ENCODE measurements at regions not wholly inside any gene's neighbourhood (a gene's known extent, or its start where the extent isn't known, plus 50 kb on each side); places are given as distances from the start of the nearest gene placed in this dataset.

- ChIA-PET CTCF (no interaction called here), POLR2A (ENCODE audit: unreplicated experiment) (no interaction called here)
- H3K9me1 ChIP-seq (ENCODE audit: insufficient read depth, low read length) = no peaks in the 10 kb centered on the region
- no peak overlapping the region for H4K91ac ChIP-seq (ENCODE audit: insufficient read depth, low read depth, low read length)
- H3K4ac ChIP-seq (ENCODE audit: low read depth, low read length) = no peak overlapping the region
- no peak overlapping the region for H3K4me3 ChIP-seq (ENCODE audit: insufficient read depth, low read depth, low read length)
- H4K5ac ChIP-seq (ENCODE audit: low read depth, low read length) = no peak overlapping the region
- H3K9ac ChIP-seq (ENCODE audit: low read depth, low read length) = no peak overlapping the region
- no peaks in the 10 kb centered on the region for H4K20me1 ChIP-seq (ENCODE audit: insufficient read depth, low read length)
- no peak overlapping the region for H2AFZ ChIP-seq (replicated peaks; ENCODE audit: low read length, poor library complexity)
- no peak overlapping the region for H2AK5ac ChIP-seq (ENCODE audit: low read depth, low read length)
- no peak overlapping the region for H3K23ac ChIP-seq (ENCODE audit: low read depth, low read length)
- no peak overlapping the region for H2BK5ac ChIP-seq (ENCODE audit: low read depth, low read length, poor library complexity, severe bottlenecking)
- H4K8ac ChIP-seq (ENCODE audit: low read depth in 2 of 2, low read length in 2 of 2) = no peak overlapping the region
- no peaks in the 10 kb centered on the region for H3K4me1 ChIP-seq (ENCODE audit: control insufficient read depth, insufficient read depth, low read length)
- TF ChIP-seq RAD21 (IDR thresholded peaks at IDR 0.05; ENCODE audit: low read length) (no peak), POLR2A (IDR thresholded peaks at IDR 0.05; ENCODE audit: low read depth, low read length) (no peak), RCOR1 (IDR thresholded peaks at IDR 0.05; ENCODE audit: insufficient replicate concordance, low read length) (no peak), MXI1 (IDR thresholded peaks at IDR 0.05; ENCODE audit: borderline replicate concordance, low read depth, low read length) (no peak)
- no peak overlapping the region for H3K4me2 ChIP-seq (ENCODE audit: low read depth, low read length)
- H3K36me3 ChIP-seq (ENCODE audit: control insufficient read depth, insufficient read depth, low read length) = no peaks in the 10 kb centered on the region
- no peak overlapping the region for H2BK20ac ChIP-seq (ENCODE audit: low read depth, low read length)
- no peak overlapping the region for H2AK9ac ChIP-seq (replicated peaks; ENCODE audit: low read depth, low read length, poor library complexity)
- intact Hi-C loops (cut with micrococcal nuclease) (loop anchor here (5.0 kb wide), 1 partner anchor 772 kb away; no protein-coding TSS in a partner anchor), in situ Hi-C loops (cut with MboI; ENCODE audit: low sequenced_read_pairs) (no loop called here), dilution Hi-C loops (cut with HindIII; ENCODE audit: low sequenced_read_pairs, unreplicated experiment) (no loop called here)
- no CpG with 5 or more reads among the region's 3 CpGs for WGBS, 2 experiments (ENCODE audit: extremely low coverage in 2 of 2, insufficient read length in 1 of 2)
- DNase-seq (no peak), ATAC-seq (ENCODE audit: low read depth) (no peak)
- H3K27me3 ChIP-seq (ENCODE audit: control insufficient read depth, insufficient read depth, low read length) = no peaks in the 10 kb centered on the region
- no peak overlapping the region for H3K27ac ChIP-seq (ENCODE audit: insufficient read depth, low read length)
- H3K18ac ChIP-seq (ENCODE audit: low read depth, low read length) = no peak overlapping the region
- no peak overlapping the region for H2BK120ac ChIP-seq (ENCODE audit: low read depth, low read length)
- H3K79me1 ChIP-seq (ENCODE audit: low read depth in 1 of 2, low read length in 2 of 2) = no peaks in the 10 kb centered on the region
- H3K14ac ChIP-seq (replicated peaks; ENCODE audit: low read depth, low read length) = no peak overlapping the region
- BruUV-seq (replicated peaks) = no TSS peak
- H2BK15ac ChIP-seq (ENCODE audit: low read depth, low read length) = no peak overlapping the region
- peaks cover 7% of the 10 kb centered on the region; the same call in 1 of the 2 replicates for H3K9me3 ChIP-seq (ENCODE audit: control insufficient read depth, insufficient read depth, low read length)
- H3K56ac ChIP-seq (ENCODE audit: extremely low read depth, insufficient read depth, low read length) = no peak overlapping the region
Observed at GRCh38 chr6:40194447-40195170, 260.3 kb upstream of the MOCS1 start.

Measured in IMR-90 (cell line).